Ovary (tissue), 7 donors: ENCODE measurements at regions not wholly inside any gene's neighbourhood (a gene's known extent, or its start where the extent isn't known, plus 50 kb on each side); places are given as distances from the start of the nearest gene placed in this dataset.
A peak's percentile ranks its signal among the peaks of the same experiment; 100 is the strongest.

Experiments used
- DNase-seq, 5 donors: peaks; one replicate each; pipeline ENCODE4 v3.0.0-alpha.2; 2019 to 2020
- H3K27ac ChIP-seq, 2 donors: fragments of 200-600 bp; one replicate each; pipeline versions ENCODE4 v1.5.1 to v1.8.0; 2019 to 2022
- H3K27me3 ChIP-seq: fragments of 200-600 bp; one replicate; pipeline ENCODE4 v1.8.0; 2022
- H3K36me3 ChIP-seq: fragments of 200-600 bp; sonication (generic); one replicate; pipeline ENCODE4 v1.5.1; 2019
- H3K4me1 ChIP-seq: one replicate; pipeline ENCODE4 v1.8.1; 2013; ENCODE audit warnings: mild to moderate bottlenecking, moderate library complexity; ENCODE audit not compliant: insufficient read depth
- H3K4me3 ChIP-seq: fragments of 200-600 bp; sonication (generic); one replicate; pipeline ENCODE4 v1.5.1; 2017
- H3K9me3 ChIP-seq, 2 donors: fragments of 200-600 bp in 1 of 2; sonication (generic) in 1 of 2; one replicate each; pipeline versions ENCODE4 v1.5.1 to v1.8.1; 2013 to 2019; ENCODE audit warnings: mild to moderate bottlenecking in 1 of 2, moderate library complexity in 1 of 2
- CTCF ChIP-seq, 3 donors: fragments of 450-650 bp in 2 of 3; fragments of 200-600 bp in 1 of 3; IDR thresholded peaks; one replicate each; pipeline versions ENCODE4 v1.5.1 to v1.8.0; 2016 to 2022; ENCODE audit warnings: antibody characterized with exemption in 3 of 3, mild to moderate bottlenecking in 1 of 3
- EP300 ChIP-seq: sonication (generic); formaldehyde crosslinking; IDR thresholded peaks from one replicate; pipeline ENCODE4 v1.6.1; 2017; ENCODE audit warnings: antibody characterized with exemption
- POLR2A ChIP-seq: fragments of 450-650 bp; IDR thresholded peaks from one replicate; pipeline ENCODE4 v1.6.1; 2017; ENCODE audit warnings: antibody characterized with exemption, mild to moderate bottlenecking, moderate library complexity
- WGBS, 3 donors: extraction: QIAGEN DNeasy Blood & Tissue Kit in 1 of 3; methylation state at CpG; one replicate each; pipeline versions ENCODE4 v1.1.5 to v1.1.7; 2013 to 2017; 5-methylcytosine and 5-hydroxymethylcytosine counted together
- intact Hi-C, 4 donors: fragments of 100-400 bp; cut with DNase I; formaldehyde crosslinking; loops; one replicate each; pipeline versions ENCODE4 v1.11.0 to v1.15.1; 2022 to 2023
- donor health status: DM: no; HTN: no; CAD: no; lungs with moderate emphysema.
- donor health status: DM: no; HTN: no; CAD: no.
- donor health status: Bipolar disorder and iron deficiency.
- donor health status: DM: no; HTN: no; CAD: no.
- donor health status: DM: yes; HTN: yes; CAD: no.

- H3K36me3 ChIP-seq = no peaks in the 10 kb centered on the region
- H3K4me1 ChIP-seq = peaks cover 4% of the 10 kb centered on the region
- intact Hi-C loops = no loop called here
- H3K27ac ChIP-seq = no peak overlapping the region
- H3K9me3 ChIP-seq = no peaks in the 10 kb centered on the region
- no peak for DNase-seq
- H3K4me3 ChIP-seq = no peak overlapping the region
- WGBS, 3 donors = 94 to 96% (median 95%) methylated on average over 1 of the region's 1 CpG
- no peak for TF ChIP-seq EP300
- no peak for TF ChIP-seq CTCF (IDR thresholded peaks at IDR 0.05)
- TF ChIP-seq POLR2A = no peak
- no peaks in the 10 kb centered on the region for H3K27me3 ChIP-seq
Measured at GRCh38 chr3:73815966-73816365, 191.2 kb upstream of the PDZRN3 start.

DNA sequence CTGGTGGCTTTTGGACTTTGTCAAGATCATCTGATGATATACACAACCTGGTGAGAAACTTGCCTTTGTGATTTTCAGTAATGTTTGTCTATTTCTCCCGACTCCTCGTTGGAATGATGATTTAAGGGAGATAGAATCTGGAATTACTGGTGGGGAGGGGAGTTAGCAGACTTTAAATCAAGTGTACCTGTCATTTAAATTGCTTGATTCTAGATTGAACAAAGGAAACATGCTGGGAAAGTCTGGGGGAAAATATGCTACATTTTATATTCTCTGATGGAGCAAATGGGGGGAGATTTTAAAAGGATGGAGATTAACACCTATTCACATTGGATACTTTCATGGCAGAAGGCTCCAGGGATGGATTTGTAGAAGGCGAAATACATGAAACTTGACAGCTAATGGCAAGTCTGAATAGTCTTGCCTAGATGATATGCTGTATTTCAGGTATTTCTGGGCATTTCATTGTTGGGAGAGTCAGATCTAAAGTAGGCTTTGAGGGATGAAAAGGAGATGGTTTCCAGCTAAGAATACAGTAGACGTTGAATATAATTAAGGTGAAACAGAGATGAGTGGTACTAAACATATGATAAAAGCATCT lies 189.1 kb upstream of the PDZRN3 start:
- H3K36me3 ChIP-seq = no peaks in the 10 kb centered on the region
- no peak overlapping the region for H3K27ac ChIP-seq
- no peaks in the 10 kb centered on the region for H3K9me3 ChIP-seq
- no peaks in the 10 kb centered on the region for H3K27me3 ChIP-seq
- no peak for DNase-seq
- no peak for TF ChIP-seq CTCF (IDR thresholded peaks at IDR 0.05)
- TF ChIP-seq POLR2A = no peak
- no peak for TF ChIP-seq EP300
- H3K4me3 ChIP-seq = no peak overlapping the region
- peaks cover 4% of the 10 kb centered on the region for H3K4me1 ChIP-seq
- intact Hi-C loops = no loop called here
- WGBS, 3 donors = 85 to 93% (median 91%) methylated on average over 4 of the region's 4 CpGs

DNA sequence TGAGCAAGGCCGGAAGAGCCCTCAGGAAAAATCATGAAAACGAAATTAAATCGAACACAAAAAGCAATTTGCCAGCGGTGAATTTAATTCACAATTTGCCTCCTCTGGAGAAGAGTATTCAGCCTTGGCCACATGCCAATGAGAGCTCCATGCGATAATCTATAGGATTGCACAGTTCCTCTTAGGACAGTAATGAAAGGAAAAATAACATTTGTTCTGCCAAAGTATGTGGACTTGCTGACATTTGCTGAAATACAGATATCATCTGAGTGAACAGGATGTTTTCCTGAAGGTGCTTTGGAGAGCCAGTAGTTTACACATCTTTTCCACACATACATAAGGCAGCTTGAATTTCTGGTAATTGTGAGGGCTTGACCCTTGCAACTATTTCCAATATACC lies 188.6 kb upstream of the PDZRN3 start:
- Histone ChIP-seq H3K4me1 (peaks cover 4% of the 10 kb centered on the region), H3K36me3 (no peaks in the 10 kb centered on the region), H3K4me3 (no peak overlapping the region), H3K27me3 (no peaks in the 10 kb centered on the region), H3K9me3 (no peaks in the 10 kb centered on the region), H3K27ac (no peak overlapping the region)
- DNase-seq = peak in 2 of 5 donors; percentile 27 to 38
- intact Hi-C loops = no loop called here
- WGBS, 3 donors = 16 to 18% (median 16%) methylated on average over 5 of the region's 5 CpGs
- TF ChIP-seq CTCF (IDR thresholded peaks at IDR 0.05) (no peak), EP300 (no peak), POLR2A (no peak)

- TF ChIP-seq POLR2A (no peak), EP300 (no peak), CTCF (IDR thresholded peaks at IDR 0.05) (no peak)
- intact Hi-C loops = no loop called here
- Histone ChIP-seq H3K4me1 (no peaks in the 10 kb centered on the region), H3K36me3 (no peaks in the 10 kb centered on the region), H3K27ac (no peak overlapping the region), H3K9me3 (no peaks in the 10 kb centered on the region), H3K27me3 (no peaks in the 10 kb centered on the region), H3K4me3 (no peak overlapping the region)
- DNase-seq = no peak
- 94 to 97% (median 94%) methylated on average over 3 of the region's 3 CpGs for WGBS, 3 donors
Measured at GRCh38 chr3:73812054-73812453, 187.3 kb upstream of the PDZRN3 start.
